Mesothelial cell of epicardium (in vitro differentiated cells): ENCODE measurements at regions not wholly inside any gene's neighbourhood (a gene's known extent, or its start where the extent isn't known, plus 50 kb on each side); places are given as distances from the start of the nearest gene placed in this dataset.
"Not testable (repeated sequence)": the region's sequence is repeated elsewhere in the genome, so short reads cannot be mapped to it uniquely, and the experiment has no call there.

Experiments
- DNase-seq, 2 experiments: peaks; one replicate each; pipeline ENCODE4 v3.0.0; 2021; ENCODE audit warnings: low spot score in 2 of 2; ENCODE audit not compliant: unreplicated experiment in 2 of 2
- H3K27ac Mint-ChIP-seq: 2 replicates; pipeline ENCODE4 v1.8.0; 2021; ENCODE audit warnings: mixed read lengths
- H3K27me3 Mint-ChIP-seq: 2 replicates; pipeline ENCODE4 v1.8.0; 2021; ENCODE audit warnings: low read depth, mixed read lengths
- H3K36me3 Mint-ChIP-seq: 2 replicates; pipeline ENCODE4 v1.8.0; 2021; ENCODE audit warnings: mixed read lengths
- H3K4me1 Mint-ChIP-seq: 2 replicates; pipeline ENCODE4 v1.8.0; 2021; ENCODE audit warnings: mixed read lengths
- H3K4me3 Mint-ChIP-seq: 2 replicates; pipeline ENCODE4 v1.8.0; 2021; ENCODE audit warnings: mild to moderate bottlenecking, moderate library complexity, mixed read lengths
- H3K9me3 Mint-ChIP-seq: 2 replicates; pipeline ENCODE4 v1.8.0; 2021; ENCODE audit warnings: mixed read lengths
- TF ChIP-seq, protein P1 (sequence below): fragments of 200-600 bp; sonication (generic); IDR thresholded peaks from one replicate; pipeline ENCODE4 v1.5.0; 2021; ENCODE audit warnings: antibody characterized with exemption; ENCODE audit not compliant: unreplicated experiment

DNA sequence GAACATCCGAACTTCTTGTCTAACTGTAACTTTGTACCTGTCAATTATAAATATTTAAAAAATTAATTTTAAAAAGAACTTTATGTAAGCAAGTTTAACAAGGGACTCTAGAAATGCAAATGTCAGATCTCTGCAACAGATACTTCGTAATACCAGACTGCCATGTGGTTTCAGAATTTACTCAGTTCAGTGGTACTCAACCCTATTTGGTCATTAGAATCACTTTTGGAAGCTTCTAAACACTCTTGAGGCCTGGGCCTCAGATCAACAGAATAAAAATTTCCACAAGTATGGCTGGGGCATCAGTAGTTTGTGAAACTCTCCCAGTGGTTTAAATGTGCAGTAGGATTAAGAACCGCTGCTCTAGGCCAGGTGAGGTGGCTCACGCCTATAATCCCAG, 139.5 kb upstream of the SMYD2 start:
- no peak overlapping the region for H3K4me3 Mint-ChIP-seq
- peaks cover 1% of the 10 kb centered on the region for H3K27me3 Mint-ChIP-seq
- no peaks in the 10 kb centered on the region for H3K36me3 Mint-ChIP-seq
- H3K4me1 Mint-ChIP-seq: peaks cover 9% of the 10 kb centered on the region
- TF ChIP-seq, protein P1, sequence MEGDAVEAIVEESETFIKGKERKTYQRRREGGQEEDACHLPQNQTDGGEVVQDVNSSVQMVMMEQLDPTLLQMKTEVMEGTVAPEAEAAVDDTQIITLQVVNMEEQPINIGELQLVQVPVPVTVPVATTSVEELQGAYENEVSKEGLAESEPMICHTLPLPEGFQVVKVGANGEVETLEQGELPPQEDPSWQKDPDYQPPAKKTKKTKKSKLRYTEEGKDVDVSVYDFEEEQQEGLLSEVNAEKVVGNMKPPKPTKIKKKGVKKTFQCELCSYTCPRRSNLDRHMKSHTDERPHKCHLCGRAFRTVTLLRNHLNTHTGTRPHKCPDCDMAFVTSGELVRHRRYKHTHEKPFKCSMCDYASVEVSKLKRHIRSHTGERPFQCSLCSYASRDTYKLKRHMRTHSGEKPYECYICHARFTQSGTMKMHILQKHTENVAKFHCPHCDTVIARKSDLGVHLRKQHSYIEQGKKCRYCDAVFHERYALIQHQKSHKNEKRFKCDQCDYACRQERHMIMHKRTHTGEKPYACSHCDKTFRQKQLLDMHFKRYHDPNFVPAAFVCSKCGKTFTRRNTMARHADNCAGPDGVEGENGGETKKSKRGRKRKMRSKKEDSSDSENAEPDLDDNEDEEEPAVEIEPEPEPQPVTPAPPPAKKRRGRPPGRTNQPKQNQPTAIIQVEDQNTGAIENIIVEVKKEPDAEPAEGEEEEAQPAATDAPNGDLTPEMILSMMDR: no peak
- no peak for DNase-seq
- H3K9me3 Mint-ChIP-seq: no peaks in the 10 kb centered on the region
- no peak overlapping the region for H3K27ac Mint-ChIP-seq

DNA sequence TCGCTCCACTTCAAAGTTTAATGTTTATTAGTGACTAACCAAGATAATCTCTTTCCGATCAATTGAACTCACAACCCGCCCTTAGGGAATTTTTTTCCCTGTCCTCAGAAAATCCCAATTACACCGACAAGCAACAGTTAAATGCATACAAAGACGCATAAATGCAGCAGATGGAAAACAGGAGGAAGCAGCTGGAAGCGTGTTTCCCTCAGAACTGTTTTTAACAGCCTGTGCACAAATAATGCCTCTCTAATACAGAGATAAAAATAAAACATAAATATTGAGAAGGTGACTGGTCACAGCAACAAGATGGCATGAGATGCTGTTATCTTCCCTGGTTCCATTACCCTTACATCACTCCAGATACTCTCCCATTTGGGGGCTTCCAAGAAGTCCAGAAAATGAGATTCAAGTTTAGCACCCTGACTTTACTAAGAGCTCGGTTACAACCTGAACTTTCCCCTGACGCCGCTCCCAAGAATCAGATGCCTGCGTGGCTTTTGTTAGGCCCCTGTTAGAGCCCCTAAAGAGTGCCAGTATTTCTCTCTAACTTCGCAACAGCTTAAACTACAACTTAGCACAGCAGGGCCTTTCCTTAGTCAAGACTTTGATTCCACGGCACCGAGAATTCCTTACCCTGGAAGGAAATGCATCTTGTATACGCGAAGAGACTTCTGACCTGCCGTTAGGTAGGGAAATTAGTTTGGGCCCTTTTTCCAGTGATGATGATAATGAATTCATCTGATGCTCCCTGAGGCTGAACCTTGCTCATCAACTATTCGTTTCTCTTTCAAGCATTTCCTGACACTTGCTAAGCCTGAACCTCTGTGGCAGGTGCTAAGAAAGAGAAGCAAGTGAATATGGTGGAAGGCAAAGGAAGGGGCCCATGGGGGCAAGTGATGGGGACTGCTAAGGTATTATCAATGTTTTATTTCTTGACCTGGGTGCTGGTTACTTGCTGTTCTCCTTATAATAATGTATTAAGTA, 137.7 kb upstream of the SMYD2 start:
- DNase-seq: no peak
- H3K27ac Mint-ChIP-seq: no peak overlapping the region
- no peaks in the 10 kb centered on the region for H3K36me3 Mint-ChIP-seq
- TF ChIP-seq, protein P1: no peak
- H3K4me1 Mint-ChIP-seq: peaks cover 1% of the 10 kb centered on the region
- peaks cover 1% of the 10 kb centered on the region for H3K27me3 Mint-ChIP-seq
- H3K9me3 Mint-ChIP-seq: no peaks in the 10 kb centered on the region
- no peak overlapping the region for H3K4me3 Mint-ChIP-seq

- not testable (repeated sequence) for H3K27ac Mint-ChIP-seq, H3K9me3 Mint-ChIP-seq, DNase-seq, H3K4me1 Mint-ChIP-seq, H3K4me3 Mint-ChIP-seq, H3K27me3 Mint-ChIP-seq, H3K36me3 Mint-ChIP-seq
Observed at GRCh38 chr1:214144521-214144920, 136.4 kb upstream of the SMYD2 start.

DNA sequence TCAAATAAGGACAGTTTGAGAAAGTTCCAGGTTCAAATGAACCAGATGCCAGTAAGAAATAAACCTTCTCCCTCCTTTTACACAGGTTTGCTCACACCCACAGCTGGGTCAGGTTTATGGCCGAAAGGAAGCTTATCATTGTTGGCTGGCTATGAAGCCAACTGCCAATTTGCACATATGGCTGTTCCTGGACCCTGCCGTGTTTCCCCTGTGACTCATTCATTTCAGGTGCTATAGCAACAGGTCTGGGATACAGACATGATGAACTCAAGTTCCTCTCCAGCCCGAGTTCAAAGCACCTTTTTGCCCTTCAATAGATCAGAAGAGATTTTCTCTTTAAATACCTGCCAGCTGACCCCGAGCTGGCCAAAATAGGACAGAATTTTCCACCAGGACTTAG, 134.4 kb upstream of the SMYD2 start:
- TF ChIP-seq, protein P1: no peak
- Mint-ChIP-seq H3K4me3 (no peak overlapping the region), H3K27ac (no peak overlapping the region), H3K36me3 (no peaks in the 10 kb centered on the region), H3K4me1 (peaks cover 1% of the 10 kb centered on the region), H3K27me3 (peaks cover 1% of the 10 kb centered on the region), H3K9me3 (peaks cover 4% of the 10 kb centered on the region)
- no peak for DNase-seq

- no peak for DNase-seq
- TF ChIP-seq, protein P1: no peak
- H3K27ac Mint-ChIP-seq: no peak overlapping the region
- no peak overlapping the region for H3K4me3 Mint-ChIP-seq
- peaks cover 3% of the 10 kb centered on the region for H3K36me3 Mint-ChIP-seq
- H3K9me3 Mint-ChIP-seq: peaks cover 10% of the 10 kb centered on the region
- peaks cover 23% of the 10 kb centered on the region for H3K27me3 Mint-ChIP-seq
- peaks cover 28% of the 10 kb centered on the region for H3K4me1 Mint-ChIP-seq
Observed at GRCh38 chr1:214154596-214155292, 126.2 kb upstream of the SMYD2 start.
